ENCODE measurements at regions not wholly inside any gene's neighbourhood (a gene's known extent, or its start where the extent isn't known, plus 50 kb on each side); places are given as distances from the start of the nearest gene placed in this dataset.

DNA sequence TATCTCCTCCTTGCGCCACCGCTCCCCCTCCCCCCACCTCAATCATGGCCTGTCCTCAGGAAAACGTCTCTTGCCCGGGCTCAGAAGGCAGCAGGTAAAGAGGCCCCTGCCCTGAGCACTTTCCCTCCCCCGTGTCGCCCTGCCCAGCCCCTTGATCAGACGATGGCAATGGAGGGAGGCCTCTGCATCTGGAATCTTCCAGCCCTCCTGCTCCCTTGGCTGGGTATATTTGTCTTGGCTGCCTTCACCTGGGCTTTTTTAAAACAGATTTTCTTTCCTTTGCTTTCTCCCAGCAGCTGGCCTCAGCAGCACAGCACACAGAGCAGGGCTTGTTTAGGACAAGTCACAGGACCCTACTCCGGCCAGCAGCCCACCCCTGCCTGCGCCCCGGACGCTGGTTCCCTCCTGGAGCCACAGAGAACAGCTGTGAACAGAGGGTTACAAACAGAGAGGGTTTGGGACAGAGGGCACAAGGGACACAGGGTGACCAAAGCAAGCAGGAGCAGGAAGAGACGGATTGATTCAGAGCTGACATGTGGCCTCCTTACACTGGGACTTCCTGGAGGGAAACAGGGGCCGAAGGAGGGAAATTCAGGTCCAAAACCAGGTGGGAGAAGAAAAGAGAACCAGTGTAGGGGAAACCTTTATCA is 78.7 kb downstream of the ISG20 start:
- no peaks in the 10 kb centered on the region for H3K4me1 ChIP-seq (ENCODE audit: control insufficient read depth, insufficient read depth, low read length)
- Mint-ChIP-seq H3K4me3 (no peak overlapping the region), H3K27ac (no peak overlapping the region), H3K9me3 (no peaks in the 10 kb centered on the region), H3K4me1 (no peaks in the 10 kb centered on the region), H3K36me3 (ENCODE audit: low read depth) (no peaks in the 10 kb centered on the region), H3K27me3 (ENCODE audit: insufficient read depth) (peaks cover 29% of the 10 kb centered on the region)
- H3K4me3 ChIP-seq (ENCODE audit: low read length), result no peak overlapping the region
- no peak overlapping the region for H3K9ac ChIP-seq (ENCODE audit: extremely low read depth, low read length, poor library complexity, severe bottlenecking)
- peaks cover 15% of the 10 kb centered on the region for H3K27me3 ChIP-seq (ENCODE audit: control insufficient read depth, insufficient read depth, low read length, poor library complexity, severe bottlenecking)
- H3K27ac ChIP-seq (ENCODE audit: low read depth, low read length), result no peak overlapping the region
- TF ChIP-seq CTCF (conservative IDR thresholded peaks at IDR 0.05), result no peak
- no peak for DNase-seq
- WGBS, 2 experiments (ENCODE audit: insufficient coverage in 1 of 2, insufficient read length in 1 of 2), result 87 to 89% methylated on average over 10 to 13 of the region's 13 CpGs
- H3K9me3 ChIP-seq (ENCODE audit: control insufficient read depth, low read length), result no peaks in the 10 kb centered on the region
- no peaks in the 10 kb centered on the region for H3K36me3 ChIP-seq (ENCODE audit: control insufficient read depth, insufficient read depth, low read length)

GRCh38 chr15:88718731-88719130 is 79.9 kb downstream of the ISG20 start:
- no peaks in the 10 kb centered on the region for H3K4me1 Mint-ChIP-seq
- no peaks in the 10 kb centered on the region for H3K9me3 Mint-ChIP-seq
- no peak overlapping the region for H3K9ac ChIP-seq (ENCODE audit: extremely low read depth, low read length, poor library complexity, severe bottlenecking)
- H3K36me3 ChIP-seq (ENCODE audit: control insufficient read depth, insufficient read depth, low read length), result no peaks in the 10 kb centered on the region
- WGBS, 2 experiments (ENCODE audit: insufficient coverage in 1 of 2, insufficient read length in 1 of 2), result 86% methylated on average over 3 of the region's 3 CpGs; no CpG with 5 or more reads in 1 of the 2 experiments
- H3K36me3 Mint-ChIP-seq (ENCODE audit: low read depth), result no peaks in the 10 kb centered on the region
- no peak overlapping the region for H3K4me3 ChIP-seq (ENCODE audit: low read length)
- no peaks in the 10 kb centered on the region for H3K4me1 ChIP-seq (ENCODE audit: control insufficient read depth, insufficient read depth, low read length)
- no peaks in the 10 kb centered on the region for H3K9me3 ChIP-seq (ENCODE audit: control insufficient read depth, low read length)
- DNase-seq, result no peak
- no peak for TF ChIP-seq CTCF (conservative IDR thresholded peaks at IDR 0.05)
- H3K27me3 Mint-ChIP-seq (ENCODE audit: insufficient read depth), result peaks cover 19% of the 10 kb centered on the region
- H3K4me3 Mint-ChIP-seq, result no peak overlapping the region
- no peak overlapping the region for H3K27ac Mint-ChIP-seq
- H3K27me3 ChIP-seq (ENCODE audit: control insufficient read depth, insufficient read depth, low read length, poor library complexity, severe bottlenecking), result peaks cover 3% of the 10 kb centered on the region
- H3K27ac ChIP-seq (ENCODE audit: low read depth, low read length), result no peak overlapping the region

GRCh38 chr15:88719654-88720053 is 80.8 kb downstream of the ISG20 start:
- H3K4me1 Mint-ChIP-seq, result no peaks in the 10 kb centered on the region
- H3K4me3 ChIP-seq (ENCODE audit: low read length), result no peak overlapping the region
- no peaks in the 10 kb centered on the region for H3K27me3 ChIP-seq (ENCODE audit: control insufficient read depth, insufficient read depth, low read length, poor library complexity, severe bottlenecking)
- H3K4me3 Mint-ChIP-seq, result no peak overlapping the region
- no peaks in the 10 kb centered on the region for H3K9me3 Mint-ChIP-seq
- no peak overlapping the region for H3K27ac ChIP-seq (ENCODE audit: low read depth, low read length)
- peaks cover 13% of the 10 kb centered on the region for H3K27me3 Mint-ChIP-seq (ENCODE audit: insufficient read depth)
- H3K9me3 ChIP-seq (ENCODE audit: control insufficient read depth, low read length), result no peaks in the 10 kb centered on the region
- 95 to 100% methylated on average over 5 to 7 of the region's 7 CpGs for WGBS, 2 experiments (ENCODE audit: insufficient coverage in 1 of 2, insufficient read length in 1 of 2)
- no peak for TF ChIP-seq CTCF (conservative IDR thresholded peaks at IDR 0.05)
- H3K4me1 ChIP-seq (ENCODE audit: control insufficient read depth, insufficient read depth, low read length), result no peaks in the 10 kb centered on the region
- peak; percentile 28 for DNase-seq
- H3K36me3 Mint-ChIP-seq (ENCODE audit: low read depth), result no peaks in the 10 kb centered on the region
- no peaks in the 10 kb centered on the region for H3K36me3 ChIP-seq (ENCODE audit: control insufficient read depth, insufficient read depth, low read length)
- no peak overlapping the region for H3K27ac Mint-ChIP-seq
- no peak overlapping the region for H3K9ac ChIP-seq (ENCODE audit: extremely low read depth, low read length, poor library complexity, severe bottlenecking)
